HG03045 (cell line): ENCODE measurements at regions not wholly inside any gene's neighbourhood (a gene's known extent, or its start where the extent isn't known, plus 50 kb on each side); places are given as distances from the start of the nearest gene placed in this dataset.

ENCODE experiments used
- ATAC-seq: cut with Tn5 transposase; IDR thresholded peaks from one replicate; pipeline ENCODE4 v1.9.1; 2021; ENCODE audit warnings: mild to moderate bottlenecking, moderate library complexity; ENCODE audit not compliant: unreplicated experiment

GRCh38 chr7:135831455-135832195 is 83.0 kb upstream of the FAM180A start:
- ATAC-seq, result no peak

GRCh38 chr7:135828604-135829003 is 80.0 kb upstream of the FAM180A start:
- ATAC-seq, result no peak

DNA sequence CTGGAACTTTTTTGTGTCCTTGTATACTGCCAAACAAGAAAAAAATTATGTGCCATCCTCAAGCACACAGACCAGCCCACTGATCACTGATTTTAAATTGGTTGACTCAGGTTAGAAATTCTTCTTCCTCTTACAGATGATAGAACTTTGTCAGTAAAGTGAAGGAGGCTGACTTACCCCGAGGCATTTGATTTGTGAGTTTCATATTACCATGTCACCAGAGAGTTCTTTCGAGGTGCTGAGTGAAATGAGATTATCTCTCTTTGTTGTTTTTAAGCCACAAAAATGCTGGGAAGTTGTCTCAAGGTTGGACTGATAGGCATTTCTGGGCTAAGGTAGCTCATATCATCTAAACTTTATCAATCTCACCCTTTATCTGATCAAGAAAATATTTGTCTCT is 78.8 kb upstream of the FAM180A start:
- ATAC-seq, result no peak

- no peak for ATAC-seq
Measured at GRCh38 chr7:135825406-135825805, 76.8 kb upstream of the FAM180A start.

DNA sequence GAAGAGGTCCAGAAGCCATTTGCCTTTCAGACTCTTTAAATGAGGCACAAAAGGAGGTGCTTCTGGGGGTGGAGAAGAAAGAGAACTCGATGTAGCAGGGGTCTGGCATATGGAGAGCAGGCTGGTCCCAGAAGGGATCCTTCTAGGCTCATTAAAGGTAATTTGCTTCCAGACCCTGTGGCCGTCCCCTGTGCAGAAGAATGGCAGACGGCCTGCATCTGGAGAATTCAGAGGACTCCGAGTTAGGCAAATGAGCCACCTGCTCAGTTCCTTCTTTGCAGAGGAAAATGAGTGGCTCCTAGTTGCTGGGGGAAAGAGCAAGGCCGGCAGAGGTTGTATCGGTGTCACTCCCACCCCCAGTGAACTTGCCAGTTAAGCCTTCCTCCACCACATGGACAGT is 73.8 kb upstream of the FAM180A start:
- ATAC-seq, result no peak

DNA sequence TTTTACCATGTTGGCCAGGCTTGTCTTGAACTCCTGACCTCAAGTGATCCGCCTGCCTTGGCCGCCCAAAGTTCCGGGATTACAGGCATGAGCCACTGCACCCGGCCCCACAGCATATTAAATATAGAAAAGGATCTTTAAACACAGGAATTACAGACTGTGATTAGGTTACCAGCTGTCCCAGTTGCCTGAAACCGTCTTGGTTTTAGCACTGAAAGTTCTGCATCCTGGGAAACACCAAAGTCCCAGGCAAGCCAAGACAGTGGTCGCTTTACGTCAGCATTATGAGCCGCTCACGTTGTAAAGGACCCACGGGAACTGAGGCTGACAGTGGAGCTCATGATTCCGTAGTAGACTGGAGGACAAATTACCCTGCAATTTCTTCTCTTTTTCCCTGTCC is 69.0 kb upstream of the FAM180A start:
- no peak for ATAC-seq

GRCh38 chr7:135815033-135815432 is 66.4 kb upstream of the FAM180A start:
- ATAC-seq, result no peak

DNA sequence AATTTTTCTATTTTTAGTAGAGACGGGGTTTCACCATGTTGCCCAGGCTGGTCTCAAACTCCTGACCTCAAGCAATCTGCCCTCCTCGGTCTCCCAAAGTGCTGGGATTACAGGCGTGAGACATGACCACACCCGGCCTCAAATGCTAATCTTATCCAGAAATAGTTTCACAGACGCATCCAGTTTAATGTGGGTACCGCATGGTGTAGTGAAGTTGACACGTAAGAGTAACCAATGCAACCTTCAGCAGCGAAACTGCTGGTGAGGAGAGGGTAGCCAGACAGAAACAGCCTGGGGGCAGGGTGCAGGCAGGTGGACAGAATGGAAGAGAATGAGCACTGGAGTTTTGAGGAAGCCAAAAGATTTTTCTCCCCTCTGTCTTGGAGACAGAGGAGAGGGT is 63.5 kb upstream of the FAM180A start:
- no peak for ATAC-seq

GRCh38 chr7:135811506-135811905 is 62.9 kb upstream of the FAM180A start:
- no peak for ATAC-seq

DNA sequence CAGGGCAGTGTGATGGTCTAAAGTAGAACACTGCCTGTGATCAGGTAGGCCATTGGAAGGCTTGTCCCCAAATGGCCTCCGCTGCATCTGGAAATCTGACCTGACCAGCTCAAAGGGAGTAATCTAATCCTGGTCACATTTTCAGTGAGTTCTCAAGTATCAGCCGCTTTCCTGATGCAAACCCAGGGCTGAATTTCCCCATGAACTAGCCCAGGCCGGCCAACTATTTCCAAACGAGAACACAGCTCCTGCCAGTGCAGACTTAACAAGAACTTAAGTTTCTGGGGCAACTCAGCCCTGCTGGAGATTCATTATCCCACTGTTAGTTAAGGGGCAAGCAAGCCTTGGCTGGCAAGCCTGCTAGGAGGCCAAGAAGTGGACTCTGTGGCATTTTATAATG is 59.6 kb upstream of the FAM180A start:
- no peak for ATAC-seq

DNA sequence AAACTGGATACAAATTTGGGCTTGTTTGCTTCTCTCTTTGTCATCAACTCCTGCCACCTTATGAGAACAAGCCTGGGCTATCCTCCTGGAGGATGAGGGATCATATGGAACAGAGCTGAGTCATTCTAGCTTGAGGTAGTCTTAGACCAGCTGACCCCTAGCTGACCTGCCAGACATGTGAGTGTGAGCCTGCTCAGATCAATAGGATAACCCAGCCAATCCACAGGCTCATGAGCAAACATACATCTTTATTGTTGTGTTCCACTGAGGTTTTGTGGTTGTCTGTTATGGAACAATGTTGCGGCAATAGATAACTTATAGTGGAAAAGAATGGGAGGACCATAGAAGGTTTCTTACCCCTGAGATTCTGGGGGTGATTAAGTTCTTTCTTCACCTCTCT is 54.5 kb upstream of the FAM180A start:
- no peak for ATAC-seq

- no peak for ATAC-seq
Measured at GRCh38 chr7:135802697-135803096, 54.1 kb upstream of the FAM180A start.

GRCh38 chr7:135801877-135802276 is 53.3 kb upstream of the FAM180A start:
- no peak for ATAC-seq

- peak; percentile 60 for ATAC-seq
Measured at GRCh38 chr7:135801045-135801693, 52.6 kb upstream of the FAM180A start.

DNA sequence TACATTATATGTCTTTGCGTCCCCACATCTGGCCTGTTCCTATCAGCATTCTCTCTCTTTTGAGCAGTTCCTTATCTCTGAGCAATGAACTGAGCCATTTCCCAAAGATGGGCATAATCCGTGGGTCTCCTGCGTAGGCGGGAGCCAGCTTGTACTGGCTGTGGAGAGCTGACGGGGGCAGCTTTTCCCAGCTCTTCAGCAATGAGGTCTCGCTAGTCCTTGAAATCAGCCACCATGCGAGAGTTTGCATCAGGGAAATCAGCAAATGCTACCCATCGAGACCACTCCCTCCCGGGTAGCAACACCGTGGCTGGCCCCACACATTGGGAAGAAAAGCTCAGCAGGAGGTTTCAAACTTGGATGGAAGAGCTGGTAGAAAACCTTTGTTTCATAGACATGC is 51.9 kb upstream of the FAM180A start:
- no peak for ATAC-seq

DNA sequence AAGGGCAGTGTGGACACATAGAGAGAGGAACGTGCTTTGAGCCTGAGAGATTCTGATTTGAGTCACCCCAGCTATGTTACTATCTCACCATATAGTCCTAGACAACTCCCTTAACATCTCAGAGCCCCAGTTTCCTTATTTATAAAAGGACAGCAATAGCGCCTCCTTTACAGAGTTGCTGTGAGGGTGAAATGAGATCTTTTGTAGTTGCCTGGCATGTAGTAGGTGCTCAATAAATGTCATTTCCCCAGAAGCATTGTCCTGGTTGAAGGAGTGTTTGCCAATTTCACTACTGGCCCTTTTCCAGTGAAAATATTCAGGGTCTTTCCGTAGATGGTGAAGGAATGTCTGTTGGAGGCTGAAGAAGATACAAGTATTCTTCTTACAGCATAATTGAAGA is 51.3 kb upstream of the FAM180A start:
- ATAC-seq, result no peak
